C4-2B (cell line): ENCODE measurements at regions not wholly inside any gene's neighbourhood (a gene's known extent, or its start where the extent isn't known, plus 50 kb on each side); places are given as distances from the start of the nearest gene placed in this dataset.

Experiments used
- ZFX ChIP-seq: fragments of 450-650 bp; IDR thresholded peaks from 2 replicates; pipeline ENCODE4 v1.6.1; 2017
- TF ChIP-seq, protein P1 (sequence below): fragments of 450-650 bp; conservative IDR thresholded peaks from 2 replicates; pipeline ENCODE4 v1.5.1; 2017; ENCODE audit warnings: mild to moderate bottlenecking

DNA sequence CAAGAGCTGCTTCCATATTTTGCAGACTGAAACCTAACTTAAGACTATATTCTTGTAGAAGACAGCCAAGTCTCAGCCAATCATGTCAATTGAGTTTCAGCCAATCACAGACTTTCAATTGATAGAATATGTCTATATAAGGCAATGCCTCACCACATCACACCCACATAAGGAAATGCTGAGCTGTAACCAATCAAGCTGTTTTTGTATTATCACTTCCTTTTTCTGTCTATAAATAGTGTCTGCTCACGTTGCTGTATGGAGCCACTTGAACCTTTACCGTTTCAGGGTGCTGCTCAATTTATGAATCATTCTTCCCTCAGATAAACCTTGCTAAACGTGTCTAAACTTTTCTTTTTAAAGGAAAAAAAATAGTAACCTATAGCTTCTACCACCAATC lies 1554.4 kb upstream of the LRRTM1 start:
- TF ChIP-seq, protein P1, sequence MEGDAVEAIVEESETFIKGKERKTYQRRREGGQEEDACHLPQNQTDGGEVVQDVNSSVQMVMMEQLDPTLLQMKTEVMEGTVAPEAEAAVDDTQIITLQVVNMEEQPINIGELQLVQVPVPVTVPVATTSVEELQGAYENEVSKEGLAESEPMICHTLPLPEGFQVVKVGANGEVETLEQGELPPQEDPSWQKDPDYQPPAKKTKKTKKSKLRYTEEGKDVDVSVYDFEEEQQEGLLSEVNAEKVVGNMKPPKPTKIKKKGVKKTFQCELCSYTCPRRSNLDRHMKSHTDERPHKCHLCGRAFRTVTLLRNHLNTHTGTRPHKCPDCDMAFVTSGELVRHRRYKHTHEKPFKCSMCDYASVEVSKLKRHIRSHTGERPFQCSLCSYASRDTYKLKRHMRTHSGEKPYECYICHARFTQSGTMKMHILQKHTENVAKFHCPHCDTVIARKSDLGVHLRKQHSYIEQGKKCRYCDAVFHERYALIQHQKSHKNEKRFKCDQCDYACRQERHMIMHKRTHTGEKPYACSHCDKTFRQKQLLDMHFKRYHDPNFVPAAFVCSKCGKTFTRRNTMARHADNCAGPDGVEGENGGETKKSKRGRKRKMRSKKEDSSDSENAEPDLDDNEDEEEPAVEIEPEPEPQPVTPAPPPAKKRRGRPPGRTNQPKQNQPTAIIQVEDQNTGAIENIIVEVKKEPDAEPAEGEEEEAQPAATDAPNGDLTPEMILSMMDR = no peak
- no peak for TF ChIP-seq ZFX
